ENCODE measurements at regions not wholly inside any gene's neighbourhood (a gene's known extent, or its start where the extent isn't known, plus 50 kb on each side); places are given as distances from the start of the nearest gene placed in this dataset.

GRCh38 chr2:83475371-83475770 is 983.7 kb downstream of the SUCLG1 start:
- TF ChIP-seq CTCF (IDR thresholded peaks at IDR 0.05; ENCODE audit: low read depth, low read length), result no peak
- no peaks in the 10 kb centered on the region for H3K9me3 ChIP-seq

GRCh38 chr2:83471655-83472054 is 987.4 kb downstream of the SUCLG1 start:
- no peaks in the 10 kb centered on the region for H3K4me1 ChIP-seq
- no peaks in the 10 kb centered on the region for H3K36me3 ChIP-seq
- TF ChIP-seq CTCF (IDR thresholded peaks at IDR 0.05; ENCODE audit: low read depth, low read length), result no peak
- no peak for DNase-seq
- H3K27me3 ChIP-seq, result no peaks in the 10 kb centered on the region
- no peaks in the 10 kb centered on the region for H3K9me3 ChIP-seq
- no peak overlapping the region for H3K4me3 ChIP-seq (ENCODE audit: low read depth, low read length)

More at GRCh38 chr2:83475371-83475770, 983.7 kb downstream of the SUCLG1 start:
- Histone ChIP-seq H3K27me3 (no peaks in the 10 kb centered on the region), H3K4me1 (no peaks in the 10 kb centered on the region), H3K36me3 (no peaks in the 10 kb centered on the region), H3K4me3 (ENCODE audit: low read depth, low read length) (no peak overlapping the region)
- no peak for DNase-seq

GRCh38 chr2:83470928-83471327 is 988.2 kb downstream of the SUCLG1 start:
- DNase-seq, result no peak
- Histone ChIP-seq H3K27me3 (no peaks in the 10 kb centered on the region), H3K36me3 (no peaks in the 10 kb centered on the region), H3K4me3 (ENCODE audit: low read depth, low read length) (no peak overlapping the region), H3K9me3 (no peaks in the 10 kb centered on the region), H3K4me1 (no peaks in the 10 kb centered on the region)
- TF ChIP-seq CTCF (IDR thresholded peaks at IDR 0.05; ENCODE audit: low read depth, low read length), result no peak

GRCh38 chr2:83464444-83464843 is 994.6 kb downstream of the SUCLG1 start:
- Histone ChIP-seq H3K9me3 (no peaks in the 10 kb centered on the region), H3K27me3 (no peaks in the 10 kb centered on the region), H3K4me3 (ENCODE audit: low read depth, low read length) (no peak overlapping the region), H3K36me3 (no peaks in the 10 kb centered on the region), H3K4me1 (no peaks in the 10 kb centered on the region)
- TF ChIP-seq CTCF (IDR thresholded peaks at IDR 0.05; ENCODE audit: low read depth, low read length), result no peak
- DNase-seq, result no peak

- H3K4me3 ChIP-seq (ENCODE audit: low read depth, low read length), result no peak overlapping the region
- no peaks in the 10 kb centered on the region for H3K27me3 ChIP-seq
- H3K36me3 ChIP-seq, result no peaks in the 10 kb centered on the region
- TF ChIP-seq CTCF (IDR thresholded peaks at IDR 0.05; ENCODE audit: low read depth, low read length), result no peak
- DNase-seq, result no peak
- no peaks in the 10 kb centered on the region for H3K4me1 ChIP-seq
- no peaks in the 10 kb centered on the region for H3K9me3 ChIP-seq
Measured at GRCh38 chr2:83462881-83463280, 996.2 kb downstream of the SUCLG1 start.

- no peak overlapping the region for H3K4me3 ChIP-seq (ENCODE audit: low read depth, low read length)
- no peaks in the 10 kb centered on the region for H3K9me3 ChIP-seq
- no peaks in the 10 kb centered on the region for H3K27me3 ChIP-seq
- no peak for TF ChIP-seq CTCF (IDR thresholded peaks at IDR 0.05; ENCODE audit: low read depth, low read length)
- no peak for DNase-seq
- H3K4me1 ChIP-seq, result no peaks in the 10 kb centered on the region
- no peaks in the 10 kb centered on the region for H3K36me3 ChIP-seq
Measured at GRCh38 chr2:83461135-83461534, 997.9 kb downstream of the SUCLG1 start.
